ENCODE measurements at regions not wholly inside any gene's neighbourhood (a gene's known extent, or its start where the extent isn't known, plus 50 kb on each side); places are given as distances from the start of the nearest gene placed in this dataset.
A peak's percentile ranks its signal among the peaks of the same experiment; 100 is the strongest.

- no peak for DNase-seq (ENCODE audit: low spot score)
- Histone ChIP-seq H3K36me3 (no peaks in the 10 kb centered on the region), H3K9me3 (no peaks in the 10 kb centered on the region), H3K4me1 (ENCODE audit: control insufficient read depth in 1 of 2, low read depth in 2 of 2) (peaks cover 9 to 26% of the 10 kb centered on the region in 2 donors), H3K27me3 (replicated peaks; ENCODE audit: insufficient read depth) (no peaks in the 10 kb centered on the region), H3K4me3 (no peak overlapping the region), H3K27ac (no peak overlapping the region)
- TF ChIP-seq, protein P1, sequence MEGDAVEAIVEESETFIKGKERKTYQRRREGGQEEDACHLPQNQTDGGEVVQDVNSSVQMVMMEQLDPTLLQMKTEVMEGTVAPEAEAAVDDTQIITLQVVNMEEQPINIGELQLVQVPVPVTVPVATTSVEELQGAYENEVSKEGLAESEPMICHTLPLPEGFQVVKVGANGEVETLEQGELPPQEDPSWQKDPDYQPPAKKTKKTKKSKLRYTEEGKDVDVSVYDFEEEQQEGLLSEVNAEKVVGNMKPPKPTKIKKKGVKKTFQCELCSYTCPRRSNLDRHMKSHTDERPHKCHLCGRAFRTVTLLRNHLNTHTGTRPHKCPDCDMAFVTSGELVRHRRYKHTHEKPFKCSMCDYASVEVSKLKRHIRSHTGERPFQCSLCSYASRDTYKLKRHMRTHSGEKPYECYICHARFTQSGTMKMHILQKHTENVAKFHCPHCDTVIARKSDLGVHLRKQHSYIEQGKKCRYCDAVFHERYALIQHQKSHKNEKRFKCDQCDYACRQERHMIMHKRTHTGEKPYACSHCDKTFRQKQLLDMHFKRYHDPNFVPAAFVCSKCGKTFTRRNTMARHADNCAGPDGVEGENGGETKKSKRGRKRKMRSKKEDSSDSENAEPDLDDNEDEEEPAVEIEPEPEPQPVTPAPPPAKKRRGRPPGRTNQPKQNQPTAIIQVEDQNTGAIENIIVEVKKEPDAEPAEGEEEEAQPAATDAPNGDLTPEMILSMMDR (IDR thresholded peaks at IDR 0.05), result no peak
- ATAC-seq (ENCODE audit: insufficient number of reproducible peaks, low FRiP score, low read depth), result no peak
Measured at GRCh38 chr4:138612428-138612827, 370.3 kb upstream of the SLC7A11 start.

GRCh38 chr4:138611721-138612120 lies 369.6 kb upstream of the SLC7A11 start:
- DNase-seq (ENCODE audit: low spot score) (no peak), ATAC-seq (ENCODE audit: insufficient number of reproducible peaks, low FRiP score, low read depth) (no peak)
- Histone ChIP-seq H3K9me3 (no peaks in the 10 kb centered on the region), H3K4me1 (ENCODE audit: control insufficient read depth in 1 of 2, low read depth in 2 of 2) (peaks cover 9 to 26% of the 10 kb centered on the region in 2 donors), H3K27me3 (replicated peaks; ENCODE audit: insufficient read depth) (no peaks in the 10 kb centered on the region), H3K36me3 (no peaks in the 10 kb centered on the region), H3K27ac (no peak overlapping the region), H3K4me3 (no peak overlapping the region)
- TF ChIP-seq, protein P1 (IDR thresholded peaks at IDR 0.05), result no peak

GRCh38 chr4:138611017-138611416 lies 368.9 kb upstream of the SLC7A11 start:
- DNase-seq (ENCODE audit: low spot score) (no peak), ATAC-seq (ENCODE audit: insufficient number of reproducible peaks, low FRiP score, low read depth) (no peak)
- H3K9me3 ChIP-seq, result no peaks in the 10 kb centered on the region
- H3K4me3 ChIP-seq, result no peak overlapping the region
- no peaks in the 10 kb centered on the region for H3K36me3 ChIP-seq
- peak overlapping the region in 1 of 2 donors; percentile 59 for H3K27ac ChIP-seq
- TF ChIP-seq, protein P1 (IDR thresholded peaks at IDR 0.05), result no peak
- no peaks in the 10 kb centered on the region for H3K27me3 ChIP-seq (replicated peaks; ENCODE audit: insufficient read depth)
- H3K4me1 ChIP-seq (ENCODE audit: control insufficient read depth in 1 of 2, low read depth in 2 of 2), result peaks cover 9 to 26% of the 10 kb centered on the region in 2 donors

DNA sequence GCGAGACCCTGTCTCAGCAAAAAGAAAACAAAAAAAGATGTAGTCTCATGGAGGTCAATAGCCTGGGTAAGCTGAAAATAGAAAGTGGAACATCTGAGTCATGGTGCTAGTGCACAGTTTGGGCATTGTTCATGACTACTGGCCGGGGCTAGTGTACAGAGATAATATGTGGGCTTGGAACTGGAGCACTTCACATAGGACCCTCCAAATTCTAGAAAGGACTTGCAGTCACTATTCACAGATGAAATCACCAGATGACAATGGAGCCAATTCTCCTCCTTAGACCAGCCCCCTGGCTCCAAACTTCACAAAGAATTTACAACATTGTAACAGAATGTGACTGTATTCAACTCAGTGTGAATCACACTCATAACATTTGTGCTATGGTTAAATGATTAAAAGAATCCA lies 367.8 kb upstream of the SLC7A11 start:
- Histone ChIP-seq H3K9me3 (no peaks in the 10 kb centered on the region), H3K36me3 (no peaks in the 10 kb centered on the region), H3K27ac (peak overlapping the region; percentile 58 to 59), H3K4me1 (ENCODE audit: control insufficient read depth in 1 of 2, low read depth in 2 of 2) (peaks cover 9 to 26% of the 10 kb centered on the region in 2 donors), H3K27me3 (replicated peaks; ENCODE audit: insufficient read depth) (no peaks in the 10 kb centered on the region), H3K4me3 (peak overlapping the region; percentile 25)
- TF ChIP-seq, protein P1 (IDR thresholded peaks at IDR 0.05), result no peak
- ATAC-seq (ENCODE audit: insufficient number of reproducible peaks, low FRiP score, low read depth) (peak; percentile 98), DNase-seq (ENCODE audit: low spot score) (peak; percentile 5)

- Histone ChIP-seq H3K4me1 (ENCODE audit: control insufficient read depth in 1 of 2, low read depth in 2 of 2) (peaks cover 0 to 7% of the 10 kb centered on the region in 2 donors), H3K27me3 (replicated peaks; ENCODE audit: insufficient read depth) (no peaks in the 10 kb centered on the region), H3K36me3 (no peaks in the 10 kb centered on the region), H3K9me3 (no peaks in the 10 kb centered on the region), H3K4me3 (no peak overlapping the region), H3K27ac (no peak overlapping the region)
- TF ChIP-seq, protein P1 (IDR thresholded peaks at IDR 0.05), result no peak
- no peak for ATAC-seq (ENCODE audit: insufficient number of reproducible peaks, low FRiP score, low read depth)
- no peak for DNase-seq (ENCODE audit: low spot score)
Measured at GRCh38 chr4:138604556-138604955, 362.4 kb upstream of the SLC7A11 start.
